Astrocyte (in vitro differentiated cells and primary cell): ENCODE measurements at regions not wholly inside any gene's neighbourhood (a gene's known extent, or its start where the extent isn't known, plus 50 kb on each side); places are given as distances from the start of the nearest gene placed in this dataset.
"Not testable (repeated sequence)": the region's sequence is repeated elsewhere in the genome, so short reads cannot be mapped to it uniquely, and the experiment has no call there.

Experiments
- DNase-seq: peaks from one replicate; pipeline ENCODE4 v3.0.0-alpha.2; 2010; ENCODE audit warnings: low read depth
- FAIRE-seq: peaks from 2 replicates; lab custom pipeline; 2011; peaks lifted over from hg19 to GRCh38; lab: Jason Lieb, UNC
- H2AFZ ChIP-seq: 2 replicates; pipeline ENCODE4 v1.6.0; 2012; ENCODE audit warnings: low read depth, low read length, inconsistent platforms
- H3K27ac ChIP-seq: 2 replicates; pipeline ENCODE4 v1.5.1; 2011; ENCODE audit warnings: low read depth, low read length, inconsistent platforms
- H3K27me3 ChIP-seq: 2 replicates; pipeline ENCODE4 v1.6.0; 2011; ENCODE audit warnings: low read length, inconsistent platforms; ENCODE audit not compliant: insufficient read depth
- H3K36me3 ChIP-seq: 2 replicates; pipeline ENCODE4 v1.5.1; 2011; ENCODE audit warnings: low read length, inconsistent platforms; ENCODE audit not compliant: insufficient read depth
- H3K4me1 ChIP-seq: 2 replicates; pipeline ENCODE4 v1.5.1; 2011; ENCODE audit warnings: low read length, inconsistent platforms; ENCODE audit not compliant: insufficient read depth
- H3K4me2 ChIP-seq: 2 replicates; pipeline ENCODE4 v1.6.0; 2012; ENCODE audit warnings: low read length, inconsistent platforms
- H3K4me3 ChIP-seq: 2 replicates; pipeline ENCODE4 v1.5.1; 2011; ENCODE audit warnings: low read depth, mild to moderate bottlenecking, low read length, inconsistent platforms; ENCODE audit not compliant: insufficient read depth
- H3K79me2 ChIP-seq: 2 replicates; pipeline ENCODE4 v1.6.0; 2012; ENCODE audit warnings: mild to moderate bottlenecking, low read length, inconsistent platforms; ENCODE audit not compliant: insufficient read depth
- H3K9ac ChIP-seq: 2 replicates; pipeline ENCODE4 v1.6.0; 2012; ENCODE audit warnings: mild to moderate bottlenecking, low read length, inconsistent platforms
- H3K9me3 ChIP-seq: 2 replicates; pipeline ENCODE4 v1.5.1; 2012; ENCODE audit warnings: low read depth, mild to moderate bottlenecking, low read length, inconsistent platforms; ENCODE audit not compliant: insufficient read depth
- H4K20me1 ChIP-seq: 2 replicates; pipeline ENCODE4 v1.6.0; 2012; ENCODE audit warnings: low read length, inconsistent platforms; ENCODE audit not compliant: insufficient read depth
- H3K27ac Mint-ChIP-seq: one replicate; pipeline ENCODE4 v1.8.0; 2021; ENCODE audit warnings: mild to moderate bottlenecking, mixed read lengths; ENCODE audit not compliant: unreplicated experiment
- H3K27me3 Mint-ChIP-seq: one replicate; pipeline ENCODE4 v1.8.0; 2021; ENCODE audit warnings: low read depth, mixed read lengths; ENCODE audit not compliant: unreplicated experiment
- H3K36me3 Mint-ChIP-seq: one replicate; pipeline ENCODE4 v1.8.0; 2021; ENCODE audit warnings: low read depth, mixed read lengths; ENCODE audit not compliant: unreplicated experiment
- H3K4me1 Mint-ChIP-seq: one replicate; pipeline ENCODE4 v1.8.0; 2021; ENCODE audit warnings: low read depth, mixed read lengths; ENCODE audit not compliant: unreplicated experiment
- H3K4me3 Mint-ChIP-seq: one replicate; pipeline ENCODE4 v1.8.0; 2021; ENCODE audit warnings: mild to moderate bottlenecking, moderate library complexity, mixed read lengths; ENCODE audit not compliant: unreplicated experiment
- H3K9me3 Mint-ChIP-seq: one replicate; pipeline ENCODE4 v1.8.0; 2021; ENCODE audit warnings: mild to moderate bottlenecking, mixed read lengths; ENCODE audit not compliant: unreplicated experiment
- CTCF ChIP-seq: IDR thresholded peaks from 2 replicates; pipeline ENCODE4 v1.5.1; 2011; ENCODE audit warnings: low read depth, mild to moderate bottlenecking, inconsistent platforms, low read length, moderate library complexity; ENCODE audit not compliant: insufficient read depth
- EZH2 ChIP-seq: IDR thresholded peaks from 2 replicates; pipeline ENCODE4 v1.6.1; 2012; ENCODE audit warnings: mild to moderate bottlenecking, low read length, inconsistent platforms; ENCODE audit not compliant: insufficient read depth

DNA sequence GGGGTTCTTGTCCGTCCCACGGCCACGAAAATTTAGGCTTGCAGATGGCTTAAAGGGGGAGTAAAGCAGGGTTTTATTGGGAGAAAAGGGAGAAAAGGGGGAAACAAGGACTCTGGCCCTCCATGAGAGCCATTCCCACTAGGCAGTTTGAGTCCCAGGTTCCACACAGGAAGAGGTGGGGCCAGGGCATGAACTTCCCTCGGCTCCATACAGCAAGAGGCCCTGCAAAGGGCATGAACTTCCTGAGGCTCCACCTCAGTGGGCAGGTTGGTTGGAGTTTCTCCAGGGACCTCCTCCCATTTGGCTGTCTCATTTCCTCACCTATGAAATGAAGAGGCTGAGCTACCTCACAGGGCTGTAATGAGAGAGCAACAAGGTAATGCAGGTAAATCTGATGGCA, 229.7 kb downstream of the MAT2B start:
- Histone ChIP-seq H3K9me3 (no peaks in the 10 kb centered on the region), H2AFZ (no peak overlapping the region), H4K20me1 (no peaks in the 10 kb centered on the region), H3K27me3 (no peaks in the 10 kb centered on the region), H3K27ac (no peak overlapping the region), H3K36me3 (no peaks in the 10 kb centered on the region), H3K79me2 (no peaks in the 10 kb centered on the region), H3K9ac (no peak overlapping the region), H3K4me2 (no peak overlapping the region), H3K4me3 (no peak overlapping the region), H3K4me1 (no peaks in the 10 kb centered on the region)
- Mint-ChIP-seq H3K36me3 (no peaks in the 10 kb centered on the region), H3K9me3 (no peaks in the 10 kb centered on the region), H3K4me3 (no peak overlapping the region), H3K27me3 (no peaks in the 10 kb centered on the region), H3K4me1 (peaks cover 3% of the 10 kb centered on the region), H3K27ac (no peak overlapping the region)
- DNase-seq (no peak), FAIRE-seq (no peak)
- TF ChIP-seq EZH2 (no peak), CTCF (no peak)

DNA sequence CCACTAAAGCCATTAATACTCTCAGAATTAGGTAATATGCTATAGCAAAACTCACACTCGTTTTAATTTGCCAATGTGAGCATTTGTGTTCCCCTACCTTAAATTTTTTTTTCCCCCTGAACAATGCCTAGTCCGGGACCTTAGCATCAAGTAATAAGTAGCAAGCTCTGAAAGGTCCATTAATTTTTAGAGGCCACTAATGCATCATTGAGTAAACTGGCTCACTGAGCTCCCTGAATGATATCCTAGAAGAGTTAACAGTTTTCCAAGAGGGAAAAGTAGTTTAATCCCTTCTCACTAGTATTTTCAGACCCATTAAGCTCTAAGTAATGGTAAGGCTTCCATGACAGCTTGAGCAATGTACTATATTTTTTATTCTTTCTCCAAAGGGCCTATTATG, 242.2 kb downstream of the MAT2B start:
- H2AFZ ChIP-seq, result no peak overlapping the region
- H3K4me1 Mint-ChIP-seq, result no peaks in the 10 kb centered on the region
- H3K4me3 Mint-ChIP-seq, result no peak overlapping the region
- no peaks in the 10 kb centered on the region for H3K4me1 ChIP-seq
- no peak overlapping the region for H3K9ac ChIP-seq
- no peak overlapping the region for H3K27ac ChIP-seq
- H3K4me3 ChIP-seq, result no peak overlapping the region
- TF ChIP-seq CTCF, result no peak
- TF ChIP-seq EZH2, result no peak
- H3K79me2 ChIP-seq, result no peaks in the 10 kb centered on the region
- FAIRE-seq (no peak), DNase-seq (no peak)
- H3K9me3 Mint-ChIP-seq, result no peaks in the 10 kb centered on the region
- H3K36me3 ChIP-seq, result no peaks in the 10 kb centered on the region
- H3K36me3 Mint-ChIP-seq, result no peaks in the 10 kb centered on the region
- H3K9me3 ChIP-seq, result no peaks in the 10 kb centered on the region
- no peaks in the 10 kb centered on the region for H3K27me3 Mint-ChIP-seq
- H4K20me1 ChIP-seq, result no peaks in the 10 kb centered on the region
- H3K4me2 ChIP-seq, result no peak overlapping the region
- no peaks in the 10 kb centered on the region for H3K27me3 ChIP-seq
- H3K27ac Mint-ChIP-seq, result no peak overlapping the region

GRCh38 chr5:163748934-163749333, 243.5 kb downstream of the MAT2B start:
- H3K4me1 Mint-ChIP-seq, result no peaks in the 10 kb centered on the region
- H3K4me3 Mint-ChIP-seq, result no peak overlapping the region
- Histone ChIP-seq H3K4me1 (no peaks in the 10 kb centered on the region), H3K27me3 (no peaks in the 10 kb centered on the region), H3K4me2 (no peak overlapping the region), H3K79me2 (no peaks in the 10 kb centered on the region), H3K4me3 (no peak overlapping the region), H4K20me1 (no peaks in the 10 kb centered on the region), H3K36me3 (no peaks in the 10 kb centered on the region), H2AFZ (no peak overlapping the region), H3K9ac (no peak overlapping the region), H3K9me3 (no peaks in the 10 kb centered on the region), H3K27ac (no peak overlapping the region)
- DNase-seq (no peak), FAIRE-seq (no peak)
- H3K36me3 Mint-ChIP-seq, result no peaks in the 10 kb centered on the region
- TF ChIP-seq EZH2 (no peak), CTCF (no peak)
- H3K27ac Mint-ChIP-seq, result no peak overlapping the region
- H3K27me3 Mint-ChIP-seq, result no peaks in the 10 kb centered on the region
- no peaks in the 10 kb centered on the region for H3K9me3 Mint-ChIP-seq

GRCh38 chr5:163750415-163750814, 245.0 kb downstream of the MAT2B start:
- not testable (repeated sequence) for H3K27ac ChIP-seq, H3K27me3 ChIP-seq, H2AFZ ChIP-seq, FAIRE-seq, H4K20me1 ChIP-seq, H3K36me3 ChIP-seq, H3K4me3 ChIP-seq, H3K4me3 Mint-ChIP-seq, H3K4me1 Mint-ChIP-seq, H3K9me3 ChIP-seq, H3K4me1 ChIP-seq, H3K79me2 ChIP-seq, H3K9me3 Mint-ChIP-seq, H3K27ac Mint-ChIP-seq, H3K36me3 Mint-ChIP-seq, H3K4me2 ChIP-seq, H3K9ac ChIP-seq, H3K27me3 Mint-ChIP-seq, DNase-seq
